Keratinocyte (primary cell): ENCODE measurements at regions not wholly inside any gene's neighbourhood (a gene's known extent, or its start where the extent isn't known, plus 50 kb on each side); places are given as distances from the start of the nearest gene placed in this dataset.

Experiments
- EZH2 ChIP-seq: IDR thresholded peaks from one replicate; pipeline ENCODE4 v1.6.1; 2012; ENCODE audit warnings: inconsistent platforms, mild to moderate bottlenecking, low read length, moderate library complexity
- TF ChIP-seq, protein P1 (sequence below), 3 experiments: IDR thresholded peaks in 1 of 3; conservative IDR thresholded peaks in 1 of 3; optimal IDR thresholded peaks in 1 of 3; 2 replicates in 2 of 3; 3 replicates in 1 of 3; pipeline versions ENCODE3 to v1.5.1; 2011; ENCODE audit warnings: low read length in 3 of 3, mild to moderate bottlenecking in 3 of 3, moderate library complexity in 2 of 3, control low read depth in 1 of 3, inconsistent platforms in 1 of 3; ENCODE audit not compliant: insufficient read depth in 2 of 3; ENCODE audit errors: extremely low read depth in 1 of 3

GRCh38 chr10:6885284-6885683 is 305.2 kb upstream of the PRKCQ start:
- TF ChIP-seq, protein P1, sequence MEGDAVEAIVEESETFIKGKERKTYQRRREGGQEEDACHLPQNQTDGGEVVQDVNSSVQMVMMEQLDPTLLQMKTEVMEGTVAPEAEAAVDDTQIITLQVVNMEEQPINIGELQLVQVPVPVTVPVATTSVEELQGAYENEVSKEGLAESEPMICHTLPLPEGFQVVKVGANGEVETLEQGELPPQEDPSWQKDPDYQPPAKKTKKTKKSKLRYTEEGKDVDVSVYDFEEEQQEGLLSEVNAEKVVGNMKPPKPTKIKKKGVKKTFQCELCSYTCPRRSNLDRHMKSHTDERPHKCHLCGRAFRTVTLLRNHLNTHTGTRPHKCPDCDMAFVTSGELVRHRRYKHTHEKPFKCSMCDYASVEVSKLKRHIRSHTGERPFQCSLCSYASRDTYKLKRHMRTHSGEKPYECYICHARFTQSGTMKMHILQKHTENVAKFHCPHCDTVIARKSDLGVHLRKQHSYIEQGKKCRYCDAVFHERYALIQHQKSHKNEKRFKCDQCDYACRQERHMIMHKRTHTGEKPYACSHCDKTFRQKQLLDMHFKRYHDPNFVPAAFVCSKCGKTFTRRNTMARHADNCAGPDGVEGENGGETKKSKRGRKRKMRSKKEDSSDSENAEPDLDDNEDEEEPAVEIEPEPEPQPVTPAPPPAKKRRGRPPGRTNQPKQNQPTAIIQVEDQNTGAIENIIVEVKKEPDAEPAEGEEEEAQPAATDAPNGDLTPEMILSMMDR (optimal IDR thresholded peaks at IDR 0.05 in 1 of 3, IDR thresholded peaks at IDR 0.05 in 1 of 3, conservative IDR thresholded peaks at IDR 0.05 in 1 of 3; ENCODE audit: extremely low read depth in 1 of 3, insufficient read depth in 2 of 3, low read length in 3 of 3) = no peak
- TF ChIP-seq EZH2 = no peak
